Esophagus squamous epithelium (tissue), 4 donors: ENCODE measurements at regions not wholly inside any gene's neighbourhood (a gene's known extent, or its start where the extent isn't known, plus 50 kb on each side); places are given as distances from the start of the nearest gene placed in this dataset.

Experiments used
- POLR2A ChIP-seq, 4 donors: fragments of 450-650 bp; IDR thresholded peaks; one replicate each; pipeline ENCODE4 v1.6.1; 2017; ENCODE audit warnings: antibody characterized with exemption in 4 of 4, mild to moderate bottlenecking in 4 of 4, moderate library complexity in 3 of 4
- TF ChIP-seq, protein P1 (sequence below), 6 experiments: fragments of 450-650 bp in 4 of 6; fragments of 200-600 bp in 2 of 6; sonication (generic) in 2 of 6; IDR thresholded peaks; one replicate each; pipeline ENCODE4 v1.5.1; 2016 to 2019; ENCODE audit warnings: antibody characterized with exemption in 6 of 6, mild to moderate bottlenecking in 4 of 6, moderate library complexity in 4 of 6

DNA sequence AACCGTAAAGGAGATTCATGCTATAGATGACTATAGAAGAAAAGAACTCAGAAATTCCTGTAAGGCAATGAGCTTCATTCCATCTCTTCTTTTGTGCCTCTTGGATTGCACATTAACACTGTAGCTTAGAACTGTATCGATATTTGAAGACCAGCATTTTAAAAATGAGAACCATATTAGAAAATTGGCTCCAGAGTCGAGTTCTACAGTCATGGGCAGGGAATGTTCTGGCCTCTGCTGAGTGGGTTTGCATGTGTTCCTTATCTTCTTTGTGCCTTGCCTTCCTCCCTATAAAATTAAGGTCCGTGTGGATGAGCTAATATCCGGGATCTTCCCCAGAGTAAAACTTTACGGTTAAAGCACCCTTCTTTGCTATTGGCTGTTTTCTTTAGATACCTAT lies 77.4 kb upstream of the PLCL2 start:
- no peak for TF ChIP-seq POLR2A (IDR thresholded peaks at IDR 0.05)
- TF ChIP-seq, protein P1, sequence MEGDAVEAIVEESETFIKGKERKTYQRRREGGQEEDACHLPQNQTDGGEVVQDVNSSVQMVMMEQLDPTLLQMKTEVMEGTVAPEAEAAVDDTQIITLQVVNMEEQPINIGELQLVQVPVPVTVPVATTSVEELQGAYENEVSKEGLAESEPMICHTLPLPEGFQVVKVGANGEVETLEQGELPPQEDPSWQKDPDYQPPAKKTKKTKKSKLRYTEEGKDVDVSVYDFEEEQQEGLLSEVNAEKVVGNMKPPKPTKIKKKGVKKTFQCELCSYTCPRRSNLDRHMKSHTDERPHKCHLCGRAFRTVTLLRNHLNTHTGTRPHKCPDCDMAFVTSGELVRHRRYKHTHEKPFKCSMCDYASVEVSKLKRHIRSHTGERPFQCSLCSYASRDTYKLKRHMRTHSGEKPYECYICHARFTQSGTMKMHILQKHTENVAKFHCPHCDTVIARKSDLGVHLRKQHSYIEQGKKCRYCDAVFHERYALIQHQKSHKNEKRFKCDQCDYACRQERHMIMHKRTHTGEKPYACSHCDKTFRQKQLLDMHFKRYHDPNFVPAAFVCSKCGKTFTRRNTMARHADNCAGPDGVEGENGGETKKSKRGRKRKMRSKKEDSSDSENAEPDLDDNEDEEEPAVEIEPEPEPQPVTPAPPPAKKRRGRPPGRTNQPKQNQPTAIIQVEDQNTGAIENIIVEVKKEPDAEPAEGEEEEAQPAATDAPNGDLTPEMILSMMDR (IDR thresholded peaks at IDR 0.05) = no peak
